ENCODE measurements at regions not wholly inside any gene's neighbourhood (a gene's known extent, or its start where the extent isn't known, plus 50 kb on each side); places are given as distances from the start of the nearest gene placed in this dataset.

- TF ChIP-seq CTCF (IDR thresholded peaks at IDR 0.05; ENCODE audit: low read depth, low read length, poor library complexity, severe bottlenecking): no peak
- no peak for TF ChIP-seq EZH2phosphoT487 (IDR thresholded peaks at IDR 0.05; ENCODE audit: borderline replicate concordance, low read length)
Measured at GRCh38 chr5:24145806-24146205, 499.0 kb downstream of the CDH10 start.
